GM12878 (cell line): ENCODE measurements at regions not wholly inside any gene's neighbourhood (a gene's known extent, or its start where the extent isn't known, plus 50 kb on each side); places are given as distances from the start of the nearest gene placed in this dataset.

Experiments
- ATAC-seq: fragments of 200-7000 bp; cut with Tn5 transposase; 3 replicates; pipeline ENCODE4 v1.9.1; 2020; ENCODE audit warnings: mild to moderate bottlenecking, moderate library complexity
- BruUV-seq: library from RNA; stranded (reverse); fragments of 400-500 nt; replicated peaks from 2 replicates; lab custom pipeline; 2021; lab: Mats Ljungman, UMichigan
- CTCF ChIA-PET: fragments of 300-600 bp; sonication (Branson Sonifier 250); formaldehyde crosslinking; extraction: SDS; loops from one replicate; lab custom pipeline; 2021; ENCODE audit warnings: inconsistent platforms; lab: Yijun Ruan, JAX
- POLR2A ChIA-PET: fragments of 350-600 bp; formaldehyde crosslinking; extraction: SDS; loops from one replicate; lab custom pipeline; 2021; ENCODE audit warnings: inconsistent platforms; lab: Charles Lee
- RAD21 ChIA-PET: fragments of 300-600 bp; sonication (Branson Sonifier 250); formaldehyde crosslinking; loops from one replicate; lab custom pipeline; 2023; ENCODE audit warnings: antibody characterized with exemption; ENCODE audit not compliant: unreplicated experiment; lab: Charles Lee
- SMC1A ChIA-PET: fragments of 300-600 bp; sonication (Branson Sonifier 250); formaldehyde crosslinking; loops from one replicate; lab custom pipeline; 2023; ENCODE audit not compliant: unreplicated experiment, uncharacterized antibody; lab: Charles Lee
- DNase-seq: peaks from one replicate; pipeline ENCODE4 v3.0.0-alpha.2; 2011; ENCODE audit warnings: low read depth, low spot score
- FAIRE-seq: peaks from 3 replicates; lab custom pipeline; 2011; peaks lifted over from hg19 to GRCh38; lab: Jason Lieb, UNC
- H2AFZ ChIP-seq: 2 replicates; pipeline ENCODE4 v1.6.0; 2011; ENCODE audit warnings: low read depth, low read length, control low read depth; ENCODE audit not compliant: control insufficient read depth
- H3K27ac ChIP-seq: 2 replicates; pipeline ENCODE4 v1.5.1; 2011; ENCODE audit warnings: control low read depth; ENCODE audit not compliant: control insufficient read depth, insufficient read depth
- H3K27me3 ChIP-seq, 2 experiments: replicated peaks in 1 of 2; 2 replicates each; pipeline versions ENCODE4 v1.6.0 to v1.6.1; 2011; ENCODE audit warnings: low read length in 1 of 2; ENCODE audit not compliant: control insufficient read depth in 2 of 2, insufficient read depth in 2 of 2
- H3K36me3 ChIP-seq, 2 experiments: 2 replicates each; pipeline ENCODE4 v1.5.1; 2011; ENCODE audit warnings: low read length in 1 of 2; ENCODE audit not compliant: control insufficient read depth in 2 of 2, insufficient read depth in 2 of 2
- H3K4me1 ChIP-seq: 2 replicates; pipeline ENCODE4 v1.6.1; 2011; ENCODE audit warnings: mild to moderate bottlenecking, low read length, moderate library complexity, mixed read lengths; ENCODE audit not compliant: control insufficient read depth, insufficient read depth
- H3K4me2 ChIP-seq: 2 replicates; pipeline ENCODE4 v1.6.0; 2011; ENCODE audit warnings: control low read depth; ENCODE audit not compliant: control insufficient read depth, insufficient read depth
- H3K4me3 ChIP-seq: fragments of 200-600 bp; sonication (generic); 2 replicates; pipeline ENCODE4 v1.5.1; 2016
- H3K79me2 ChIP-seq: 2 replicates; pipeline ENCODE4 v1.6.0; 2011; ENCODE audit warnings: low read length; ENCODE audit not compliant: control insufficient read depth, insufficient read depth
- H3K9ac ChIP-seq: 2 replicates; pipeline ENCODE4 v1.8.0; 2011; ENCODE audit warnings: low read length, control low read depth, mixed read lengths; ENCODE audit not compliant: control insufficient read depth, insufficient read depth
- H3K9me3 ChIP-seq: replicated peaks from 3 replicates; pipeline ENCODE4 v1.5.1; 2011; ENCODE audit warnings: mild to moderate bottlenecking, low read length; ENCODE audit not compliant: control insufficient read depth, insufficient read depth
- H4K20me1 ChIP-seq: 2 replicates; pipeline ENCODE4 v1.6.0; 2011; ENCODE audit not compliant: control insufficient read depth, insufficient read depth
- E4F1 ChIP-seq: fragments of 450-650 bp; IDR thresholded peaks from 2 replicates; pipeline ENCODE4 v1.6.1; 2018; ENCODE audit warnings: borderline replicate concordance, mild to moderate bottlenecking; ENCODE audit not compliant: partially characterized antibody
- ESRRA ChIP-seq: IDR thresholded peaks from 2 replicates; pipeline ENCODE4 v1.6.1; 2012; ENCODE audit warnings: mild to moderate bottlenecking, low read length, improper control_type of control experiment
- KDM1A ChIP-seq: fragments of 200-600 bp; sonication (generic); IDR thresholded peaks from 2 replicates; pipeline ENCODE4 v1.6.1; 2016; ENCODE audit warnings: borderline replicate concordance
- NFYA ChIP-seq: IDR thresholded peaks from 2 replicates; pipeline ENCODE4 v1.6.1; 2011; ENCODE audit warnings: low read depth, mild to moderate bottlenecking, low read length, improper control_type of control experiment, borderline replicate concordance
- TCF3 ChIP-seq: IDR thresholded peaks from 2 replicates; pipeline ENCODE4 v1.6.1; 2012; ENCODE audit warnings: low read depth, mild to moderate bottlenecking, low read length, borderline replicate concordance; ENCODE audit not compliant: insufficient read depth
- WGBS: methylation state at CpG from one replicate; pipeline ENCODE4 v1.1.6; 2016; ENCODE audit warnings: low lambda C conversion rate; ENCODE audit not compliant: insufficient replicate concordance, insufficient coverage; ENCODE audit errors: missing lambda C conversion rate; 5-methylcytosine and 5-hydroxymethylcytosine counted together
- in situ Hi-C: fragments of 300-500 bp; cut with MboI; formaldehyde crosslinking; loops from 9 replicates; pipeline ENCODE4 v1.14.3; 2018; ENCODE audit warnings: mixed read lengths
- intact Hi-C: fragments of 100-400 bp; cut with micrococcal nuclease; formaldehyde crosslinking; loops from one replicate; pipeline ENCODE4 v1.14.2; 2022; ENCODE audit not compliant: unreplicated experiment
- TF ChIP-seq, protein P1 (sequence below): IDR thresholded peaks from 2 replicates; pipeline ENCODE4 v1.6.1; 2012; ENCODE audit warnings: mild to moderate bottlenecking, low read depth, low read length
- TF ChIP-seq, protein P2 (sequence below): fragments of 450-650 bp; IDR thresholded peaks from 2 replicates; pipeline ENCODE4 v1.6.1; 2017; ENCODE audit warnings: low read depth, mild to moderate bottlenecking, moderate library complexity

DNA sequence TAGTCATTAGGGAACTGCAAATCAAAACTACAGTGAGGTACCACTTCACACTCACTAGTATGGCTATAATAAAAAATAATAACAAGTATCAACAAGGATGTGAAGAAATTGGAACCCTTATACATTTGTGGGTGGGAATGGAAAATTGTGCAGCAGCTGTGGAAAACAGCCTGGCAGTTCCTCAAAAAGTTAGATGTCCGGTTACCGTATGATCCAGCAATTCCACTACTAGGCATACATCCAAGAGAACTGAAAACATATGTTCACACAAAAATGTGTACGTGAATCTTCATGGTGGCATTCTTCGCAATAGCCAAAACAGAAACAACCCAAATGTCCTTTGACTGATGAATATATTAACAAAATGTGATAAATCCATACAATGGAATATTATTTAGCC, 187.9 kb upstream of the LYSMD4 start:
- Histone ChIP-seq H3K9ac (no peak overlapping the region), H3K79me2 (no peaks in the 10 kb centered on the region), H3K4me1 (peaks cover 3% of the 10 kb centered on the region), H3K27me3 (peaks cover 0 to 2% of the 10 kb centered on the region in 2 experiments; a peak in 1 of 4 replicates), H3K9me3 (no peaks in the 10 kb centered on the region), H3K4me2 (no peak overlapping the region), H3K27ac (no peak overlapping the region), H3K36me3 (no peaks in the 10 kb centered on the region), H2AFZ (no peak overlapping the region), H4K20me1 (no peaks in the 10 kb centered on the region), H3K4me3 (no peak overlapping the region)
- TF ChIP-seq TCF3, result no peak
- TF ChIP-seq E4F1, result no peak
- no peak for TF ChIP-seq KDM1A
- no peak for TF ChIP-seq ESRRA
- TF ChIP-seq, protein P1, sequence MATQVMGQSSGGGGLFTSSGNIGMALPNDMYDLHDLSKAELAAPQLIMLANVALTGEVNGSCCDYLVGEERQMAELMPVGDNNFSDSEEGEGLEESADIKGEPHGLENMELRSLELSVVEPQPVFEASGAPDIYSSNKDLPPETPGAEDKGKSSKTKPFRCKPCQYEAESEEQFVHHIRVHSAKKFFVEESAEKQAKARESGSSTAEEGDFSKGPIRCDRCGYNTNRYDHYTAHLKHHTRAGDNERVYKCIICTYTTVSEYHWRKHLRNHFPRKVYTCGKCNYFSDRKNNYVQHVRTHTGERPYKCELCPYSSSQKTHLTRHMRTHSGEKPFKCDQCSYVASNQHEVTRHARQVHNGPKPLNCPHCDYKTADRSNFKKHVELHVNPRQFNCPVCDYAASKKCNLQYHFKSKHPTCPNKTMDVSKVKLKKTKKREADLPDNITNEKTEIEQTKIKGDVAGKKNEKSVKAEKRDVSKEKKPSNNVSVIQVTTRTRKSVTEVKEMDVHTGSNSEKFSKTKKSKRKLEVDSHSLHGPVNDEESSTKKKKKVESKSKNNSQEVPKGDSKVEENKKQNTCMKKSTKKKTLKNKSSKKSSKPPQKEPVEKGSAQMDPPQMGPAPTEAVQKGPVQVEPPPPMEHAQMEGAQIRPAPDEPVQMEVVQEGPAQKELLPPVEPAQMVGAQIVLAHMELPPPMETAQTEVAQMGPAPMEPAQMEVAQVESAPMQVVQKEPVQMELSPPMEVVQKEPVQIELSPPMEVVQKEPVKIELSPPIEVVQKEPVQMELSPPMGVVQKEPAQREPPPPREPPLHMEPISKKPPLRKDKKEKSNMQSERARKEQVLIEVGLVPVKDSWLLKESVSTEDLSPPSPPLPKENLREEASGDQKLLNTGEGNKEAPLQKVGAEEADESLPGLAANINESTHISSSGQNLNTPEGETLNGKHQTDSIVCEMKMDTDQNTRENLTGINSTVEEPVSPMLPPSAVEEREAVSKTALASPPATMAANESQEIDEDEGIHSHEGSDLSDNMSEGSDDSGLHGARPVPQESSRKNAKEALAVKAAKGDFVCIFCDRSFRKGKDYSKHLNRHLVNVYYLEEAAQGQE, result no peak
- TF ChIP-seq, protein P2, sequence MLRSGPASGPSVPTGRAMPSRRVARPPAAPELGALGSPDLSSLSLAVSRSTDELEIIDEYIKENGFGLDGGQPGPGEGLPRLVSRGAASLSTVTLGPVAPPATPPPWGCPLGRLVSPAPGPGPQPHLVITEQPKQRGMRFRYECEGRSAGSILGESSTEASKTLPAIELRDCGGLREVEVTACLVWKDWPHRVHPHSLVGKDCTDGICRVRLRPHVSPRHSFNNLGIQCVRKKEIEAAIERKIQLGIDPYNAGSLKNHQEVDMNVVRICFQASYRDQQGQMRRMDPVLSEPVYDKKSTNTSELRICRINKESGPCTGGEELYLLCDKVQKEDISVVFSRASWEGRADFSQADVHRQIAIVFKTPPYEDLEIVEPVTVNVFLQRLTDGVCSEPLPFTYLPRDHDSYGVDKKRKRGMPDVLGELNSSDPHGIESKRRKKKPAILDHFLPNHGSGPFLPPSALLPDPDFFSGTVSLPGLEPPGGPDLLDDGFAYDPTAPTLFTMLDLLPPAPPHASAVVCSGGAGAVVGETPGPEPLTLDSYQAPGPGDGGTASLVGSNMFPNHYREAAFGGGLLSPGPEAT, result no peak
- no peak for TF ChIP-seq NFYA
- in situ Hi-C loops, result no loop called here
- FAIRE-seq (no peak), DNase-seq (no peak), ATAC-seq (no peak)
- POLR2A ChIA-PET, result no interaction called here
- WGBS, result 73% methylated on average over 4 of the region's 4 CpGs
- RAD21 ChIA-PET, result no interaction called here
- SMC1A ChIA-PET, result no interaction called here
- BruUV-seq, result no TSS peak
- CTCF ChIA-PET, result no interaction called here
- intact Hi-C loops, result no loop called here
